ENCODE measurements at regions not wholly inside any gene's neighbourhood (a gene's known extent, or its start where the extent isn't known, plus 50 kb on each side); places are given as distances from the start of the nearest gene placed in this dataset.

GRCh38 chr13:59157181-59157580, 1006.5 kb downstream of the DIAPH3 start:
- H3K79me1 ChIP-seq (ENCODE audit: low read length), result no peaks in the 10 kb centered on the region
- H3K9me3 ChIP-seq (ENCODE audit: insufficient read depth, low read depth, low read length), result no peaks in the 10 kb centered on the region
- no peak overlapping the region for H4K8ac ChIP-seq (ENCODE audit: low read depth, low read length)
- WGBS (ENCODE audit: extremely low coverage, insufficient coverage, insufficient read length), result no CpG with 5 or more reads among the region's 3 CpGs
- H2BK5ac ChIP-seq (ENCODE audit: low read depth, low read length, poor library complexity), result no peak overlapping the region
- H3K4ac ChIP-seq (ENCODE audit: low read depth, low read length), result no peak overlapping the region
- DNase-seq, result no peak
- no peak overlapping the region for H3K27ac ChIP-seq (ENCODE audit: low read depth, low read length)
- H2AK5ac ChIP-seq (ENCODE audit: low read length), result no peak overlapping the region
- no peaks in the 10 kb centered on the region for H3K79me2 ChIP-seq (ENCODE audit: control insufficient read depth, insufficient read depth, low read length, poor library complexity)
- H3K18ac ChIP-seq (ENCODE audit: low read length), result no peak overlapping the region
- H3K4me2 ChIP-seq (ENCODE audit: low read length), result no peak overlapping the region
- H2BK12ac ChIP-seq (ENCODE audit: low read length), result no peak overlapping the region
- H3K14ac ChIP-seq (ENCODE audit: low read length), result no peak overlapping the region
- no peak overlapping the region for H4K12ac ChIP-seq (ENCODE audit: low read depth, low read length)
- no peak overlapping the region for H2AFZ ChIP-seq (ENCODE audit: insufficient read depth, low read length, poor library complexity)
- H3K4me3 ChIP-seq (ENCODE audit: low read depth, low read length), result no peak overlapping the region
- H3K27me3 ChIP-seq (ENCODE audit: insufficient read depth, low read length), result no peaks in the 10 kb centered on the region
- H3K36me3 ChIP-seq (ENCODE audit: control insufficient read depth in 1 of 2, insufficient read depth in 2 of 2, low read length in 2 of 2), result no peaks in the 10 kb centered on the region
- no peak overlapping the region for H3K9ac ChIP-seq (ENCODE audit: low read length)
- H2BK120ac ChIP-seq (ENCODE audit: insufficient read depth, low read length, poor library complexity), result no peak overlapping the region
- no peak overlapping the region for H3K23ac ChIP-seq (ENCODE audit: low read length)
- H3K4me1 ChIP-seq (ENCODE audit: control insufficient read depth in 1 of 2, insufficient read depth in 2 of 2, low read length in 2 of 2), result no peaks in the 10 kb centered on the region
- H4K91ac ChIP-seq (ENCODE audit: low read depth, low read length), result no peak overlapping the region

GRCh38 chr13:59166174-59166573, 997.6 kb downstream of the DIAPH3 start:
- H3K79me1 ChIP-seq (ENCODE audit: low read length), result no peaks in the 10 kb centered on the region
- H4K8ac ChIP-seq (ENCODE audit: low read depth, low read length), result no peak overlapping the region
- H3K4me1 ChIP-seq (ENCODE audit: control insufficient read depth in 1 of 2, insufficient read depth in 2 of 2, low read length in 2 of 2), result no peaks in the 10 kb centered on the region
- no peak overlapping the region for H3K9ac ChIP-seq (ENCODE audit: low read length)
- H3K14ac ChIP-seq (ENCODE audit: low read length), result no peak overlapping the region
- no peak overlapping the region for H2BK5ac ChIP-seq (ENCODE audit: low read depth, low read length, poor library complexity)
- no peak overlapping the region for H2AFZ ChIP-seq (ENCODE audit: insufficient read depth, low read length, poor library complexity)
- no peak for DNase-seq
- H3K9me3 ChIP-seq (ENCODE audit: insufficient read depth, low read depth, low read length), result no peaks in the 10 kb centered on the region
- H3K4me2 ChIP-seq (ENCODE audit: low read length), result no peak overlapping the region
- H4K12ac ChIP-seq (ENCODE audit: low read depth, low read length), result no peak overlapping the region
- no peaks in the 10 kb centered on the region for H3K79me2 ChIP-seq (ENCODE audit: control insufficient read depth, insufficient read depth, low read length, poor library complexity)
- H3K4ac ChIP-seq (ENCODE audit: low read depth, low read length), result no peak overlapping the region
- H2BK120ac ChIP-seq (ENCODE audit: insufficient read depth, low read length, poor library complexity), result no peak overlapping the region
- no peak overlapping the region for H2AK5ac ChIP-seq (ENCODE audit: low read length)
- H4K91ac ChIP-seq (ENCODE audit: low read depth, low read length), result no peak overlapping the region
- H3K4me3 ChIP-seq (ENCODE audit: low read depth, low read length), result no peak overlapping the region
- H3K27me3 ChIP-seq (ENCODE audit: insufficient read depth, low read length), result no peaks in the 10 kb centered on the region
- no peak overlapping the region for H2BK12ac ChIP-seq (ENCODE audit: low read length)
- H3K27ac ChIP-seq (ENCODE audit: low read depth, low read length), result no peak overlapping the region
- H3K18ac ChIP-seq (ENCODE audit: low read length), result no peak overlapping the region
- no peak overlapping the region for H3K23ac ChIP-seq (ENCODE audit: low read length)
- no peaks in the 10 kb centered on the region for H3K36me3 ChIP-seq (ENCODE audit: control insufficient read depth in 1 of 2, insufficient read depth in 2 of 2, low read length in 2 of 2)

GRCh38 chr13:59172076-59172475, 991.7 kb downstream of the DIAPH3 start:
- H3K36me3 ChIP-seq (ENCODE audit: control insufficient read depth in 1 of 2, insufficient read depth in 2 of 2, low read length in 2 of 2), result no peaks in the 10 kb centered on the region
- H4K12ac ChIP-seq (ENCODE audit: low read depth, low read length), result no peak overlapping the region
- H3K79me1 ChIP-seq (ENCODE audit: low read length), result no peaks in the 10 kb centered on the region
- H3K4me3 ChIP-seq (ENCODE audit: low read depth, low read length), result no peak overlapping the region
- H2BK5ac ChIP-seq (ENCODE audit: low read depth, low read length, poor library complexity), result no peak overlapping the region
- no peak overlapping the region for H2BK120ac ChIP-seq (ENCODE audit: insufficient read depth, low read length, poor library complexity)
- DNase-seq, result no peak
- no peak overlapping the region for H3K4me2 ChIP-seq (ENCODE audit: low read length)
- H3K27me3 ChIP-seq (ENCODE audit: insufficient read depth, low read length), result no peaks in the 10 kb centered on the region
- H4K91ac ChIP-seq (ENCODE audit: low read depth, low read length), result no peak overlapping the region
- peaks cover 0 to 2% of the 10 kb centered on the region in 2 experiments for H3K4me1 ChIP-seq (ENCODE audit: control insufficient read depth in 1 of 2, insufficient read depth in 2 of 2, low read length in 2 of 2)
- H3K9me3 ChIP-seq (ENCODE audit: insufficient read depth, low read depth, low read length), result no peaks in the 10 kb centered on the region
- no peak overlapping the region for H2AK5ac ChIP-seq (ENCODE audit: low read length)
- WGBS (ENCODE audit: extremely low coverage, insufficient coverage, insufficient read length), result no CpG with 5 or more reads among the region's 4 CpGs
- no peaks in the 10 kb centered on the region for H3K79me2 ChIP-seq (ENCODE audit: control insufficient read depth, insufficient read depth, low read length, poor library complexity)
- no peak overlapping the region for H3K14ac ChIP-seq (ENCODE audit: low read length)
- no peak overlapping the region for H3K23ac ChIP-seq (ENCODE audit: low read length)
- H2BK12ac ChIP-seq (ENCODE audit: low read length), result no peak overlapping the region
- no peak overlapping the region for H3K9ac ChIP-seq (ENCODE audit: low read length)
- H3K4ac ChIP-seq (ENCODE audit: low read depth, low read length), result no peak overlapping the region
- H3K18ac ChIP-seq (ENCODE audit: low read length), result no peak overlapping the region
- H3K27ac ChIP-seq (ENCODE audit: low read depth, low read length), result no peak overlapping the region
- no peak overlapping the region for H2AFZ ChIP-seq (ENCODE audit: insufficient read depth, low read length, poor library complexity)
- H4K8ac ChIP-seq (ENCODE audit: low read depth, low read length), result no peak overlapping the region

GRCh38 chr13:59176775-59177174, 987.0 kb downstream of the DIAPH3 start:
- H2BK5ac ChIP-seq (ENCODE audit: low read depth, low read length, poor library complexity), result no peak overlapping the region
- no peak overlapping the region for H3K18ac ChIP-seq (ENCODE audit: low read length)
- H3K36me3 ChIP-seq (ENCODE audit: control insufficient read depth in 1 of 2, insufficient read depth in 2 of 2, low read length in 2 of 2), result no peaks in the 10 kb centered on the region
- no peak overlapping the region for H3K14ac ChIP-seq (ENCODE audit: low read length)
- no peak overlapping the region for H4K91ac ChIP-seq (ENCODE audit: low read depth, low read length)
- H2AFZ ChIP-seq (ENCODE audit: insufficient read depth, low read length, poor library complexity), result no peak overlapping the region
- no peak overlapping the region for H3K4me3 ChIP-seq (ENCODE audit: low read depth, low read length)
- no CpG with 5 or more reads among the region's 3 CpGs for WGBS (ENCODE audit: extremely low coverage, insufficient coverage, insufficient read length)
- no peak overlapping the region for H2AK5ac ChIP-seq (ENCODE audit: low read length)
- no peaks in the 10 kb centered on the region for H3K79me2 ChIP-seq (ENCODE audit: control insufficient read depth, insufficient read depth, low read length, poor library complexity)
- no peaks in the 10 kb centered on the region for H3K9me3 ChIP-seq (ENCODE audit: insufficient read depth, low read depth, low read length)
- H4K12ac ChIP-seq (ENCODE audit: low read depth, low read length), result no peak overlapping the region
- H3K9ac ChIP-seq (ENCODE audit: low read length), result no peak overlapping the region
- H3K4me1 ChIP-seq (ENCODE audit: control insufficient read depth in 1 of 2, insufficient read depth in 2 of 2, low read length in 2 of 2), result peaks cover 0 to 1% of the 10 kb centered on the region in 2 experiments
- no peak overlapping the region for H4K8ac ChIP-seq (ENCODE audit: low read depth, low read length)
- no peak overlapping the region for H3K23ac ChIP-seq (ENCODE audit: low read length)
- no peaks in the 10 kb centered on the region for H3K79me1 ChIP-seq (ENCODE audit: low read length)
- DNase-seq, result no peak
- H3K4ac ChIP-seq (ENCODE audit: low read depth, low read length), result no peak overlapping the region
- no peak overlapping the region for H3K27ac ChIP-seq (ENCODE audit: low read depth, low read length)
- no peak overlapping the region for H2BK120ac ChIP-seq (ENCODE audit: insufficient read depth, low read length, poor library complexity)
- no peak overlapping the region for H3K4me2 ChIP-seq (ENCODE audit: low read length)
- H2BK12ac ChIP-seq (ENCODE audit: low read length), result no peak overlapping the region
- no peaks in the 10 kb centered on the region for H3K27me3 ChIP-seq (ENCODE audit: insufficient read depth, low read length)

Data from trophoblast cell (in vitro differentiated cells and primary cell).